ENCODE measurements at regions not wholly inside any gene's neighbourhood (a gene's known extent, or its start where the extent isn't known, plus 50 kb on each side); places are given as distances from the start of the nearest gene placed in this dataset.

DNA sequence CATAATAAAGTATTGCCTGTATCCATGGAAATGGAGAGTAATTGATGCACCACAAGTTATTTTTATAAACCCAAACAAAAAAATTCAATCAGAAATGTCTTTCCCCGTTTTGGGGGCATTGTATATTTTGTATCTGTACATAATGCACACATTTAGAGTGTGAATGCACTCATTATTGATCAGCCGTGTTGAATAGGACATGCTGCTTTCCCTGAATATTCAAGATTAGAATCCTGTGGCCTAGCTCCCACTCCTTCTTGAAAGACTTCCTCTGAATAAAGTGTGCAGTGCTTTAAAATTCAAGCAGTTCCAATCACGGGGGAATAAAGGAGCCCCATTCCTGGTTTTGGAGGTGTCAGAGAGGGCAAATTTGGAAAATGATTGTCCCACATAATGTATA, 103.8 kb upstream of the TOX3 start:
- TF ChIP-seq CTCF (IDR thresholded peaks at IDR 0.05) (no peak), ZFX (IDR thresholded peaks at IDR 0.05; ENCODE audit: borderline replicate concordance) (no peak)
